Ishikawa (cell line): ENCODE measurements at regions not wholly inside any gene's neighbourhood (a gene's known extent, or its start where the extent isn't known, plus 50 kb on each side); places are given as distances from the start of the nearest gene placed in this dataset.

Experiments used
- CEBPB ChIP-seq: IDR thresholded peaks from 2 replicates; pipeline ENCODE4 v1.6.1; 2012
- CREB1 ChIP-seq: IDR thresholded peaks from 2 replicates; pipeline ENCODE4 v1.6.1; 2012; ENCODE audit warnings: low read depth
- EGR1 ChIP-seq: IDR thresholded peaks from 2 replicates; pipeline ENCODE4 v1.6.1; 2012
- EP300 ChIP-seq: IDR thresholded peaks from 2 replicates; pipeline ENCODE4 v1.6.1; 2012; ENCODE audit warnings: borderline replicate concordance
- FOXM1 ChIP-seq: IDR thresholded peaks from 2 replicates; pipeline ENCODE4 v1.6.1; 2012; ENCODE audit warnings: low read depth, borderline replicate concordance
- NFIC ChIP-seq: IDR thresholded peaks from 2 replicates; pipeline ENCODE4 v1.6.1; 2012
- RAD21 ChIP-seq: IDR thresholded peaks from 2 replicates; pipeline ENCODE4 v1.6.1; 2012; ENCODE audit warnings: low read depth
- TAF1 ChIP-seq: IDR thresholded peaks from 2 replicates; pipeline ENCODE4 v1.6.1; 2012; ENCODE audit warnings: low read depth, mild to moderate bottlenecking
- TCF12 ChIP-seq: IDR thresholded peaks from 2 replicates; pipeline ENCODE4 v1.6.1; 2012; ENCODE audit warnings: low read depth
- USF1 ChIP-seq: IDR thresholded peaks from 2 replicates; pipeline ENCODE4 v1.6.1; 2012
- YY1 ChIP-seq: IDR thresholded peaks from 2 replicates; pipeline ENCODE4 v1.6.1; 2012; ENCODE audit warnings: low read depth
- ZBTB7A ChIP-seq: IDR thresholded peaks from 2 replicates; pipeline ENCODE4 v1.6.1; 2012; ENCODE audit warnings: low read depth
- TF ChIP-seq, protein P1 (sequence below): IDR thresholded peaks from 2 replicates; pipeline ENCODE4 v1.6.1; 2012; ENCODE audit warnings: low read depth, mild to moderate bottlenecking
- TF ChIP-seq, protein P2 (sequence below): IDR thresholded peaks from 2 replicates; pipeline ENCODE4 v1.6.1; 2012

DNA sequence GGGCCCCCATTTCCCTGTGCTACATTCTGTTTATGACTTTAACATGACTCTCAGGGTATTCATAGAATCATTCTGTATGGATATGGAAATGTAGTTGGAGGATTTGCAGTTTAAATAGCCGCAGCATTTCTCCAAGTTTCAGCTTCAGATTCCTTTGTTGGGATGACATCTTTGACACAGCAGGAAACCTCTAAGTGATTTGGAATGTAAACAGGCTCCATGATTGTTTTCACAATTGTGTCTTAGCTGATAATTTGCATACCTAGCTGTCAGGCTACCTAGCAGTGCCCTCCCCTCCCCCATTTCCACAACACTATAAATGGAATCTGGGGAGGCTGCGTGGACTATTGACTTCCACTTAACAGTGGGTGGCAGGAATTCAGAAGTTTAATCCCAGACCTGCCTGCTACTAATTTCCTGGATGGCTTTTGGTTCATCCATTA lies 290.2 kb downstream of the HLX start:
- TF ChIP-seq TAF1 (no peak), EGR1 (no peak), NFIC (no peak), CREB1 (no peak), TCF12 (no peak)
- TF ChIP-seq, protein P1, sequence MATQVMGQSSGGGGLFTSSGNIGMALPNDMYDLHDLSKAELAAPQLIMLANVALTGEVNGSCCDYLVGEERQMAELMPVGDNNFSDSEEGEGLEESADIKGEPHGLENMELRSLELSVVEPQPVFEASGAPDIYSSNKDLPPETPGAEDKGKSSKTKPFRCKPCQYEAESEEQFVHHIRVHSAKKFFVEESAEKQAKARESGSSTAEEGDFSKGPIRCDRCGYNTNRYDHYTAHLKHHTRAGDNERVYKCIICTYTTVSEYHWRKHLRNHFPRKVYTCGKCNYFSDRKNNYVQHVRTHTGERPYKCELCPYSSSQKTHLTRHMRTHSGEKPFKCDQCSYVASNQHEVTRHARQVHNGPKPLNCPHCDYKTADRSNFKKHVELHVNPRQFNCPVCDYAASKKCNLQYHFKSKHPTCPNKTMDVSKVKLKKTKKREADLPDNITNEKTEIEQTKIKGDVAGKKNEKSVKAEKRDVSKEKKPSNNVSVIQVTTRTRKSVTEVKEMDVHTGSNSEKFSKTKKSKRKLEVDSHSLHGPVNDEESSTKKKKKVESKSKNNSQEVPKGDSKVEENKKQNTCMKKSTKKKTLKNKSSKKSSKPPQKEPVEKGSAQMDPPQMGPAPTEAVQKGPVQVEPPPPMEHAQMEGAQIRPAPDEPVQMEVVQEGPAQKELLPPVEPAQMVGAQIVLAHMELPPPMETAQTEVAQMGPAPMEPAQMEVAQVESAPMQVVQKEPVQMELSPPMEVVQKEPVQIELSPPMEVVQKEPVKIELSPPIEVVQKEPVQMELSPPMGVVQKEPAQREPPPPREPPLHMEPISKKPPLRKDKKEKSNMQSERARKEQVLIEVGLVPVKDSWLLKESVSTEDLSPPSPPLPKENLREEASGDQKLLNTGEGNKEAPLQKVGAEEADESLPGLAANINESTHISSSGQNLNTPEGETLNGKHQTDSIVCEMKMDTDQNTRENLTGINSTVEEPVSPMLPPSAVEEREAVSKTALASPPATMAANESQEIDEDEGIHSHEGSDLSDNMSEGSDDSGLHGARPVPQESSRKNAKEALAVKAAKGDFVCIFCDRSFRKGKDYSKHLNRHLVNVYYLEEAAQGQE, result no peak

DNA sequence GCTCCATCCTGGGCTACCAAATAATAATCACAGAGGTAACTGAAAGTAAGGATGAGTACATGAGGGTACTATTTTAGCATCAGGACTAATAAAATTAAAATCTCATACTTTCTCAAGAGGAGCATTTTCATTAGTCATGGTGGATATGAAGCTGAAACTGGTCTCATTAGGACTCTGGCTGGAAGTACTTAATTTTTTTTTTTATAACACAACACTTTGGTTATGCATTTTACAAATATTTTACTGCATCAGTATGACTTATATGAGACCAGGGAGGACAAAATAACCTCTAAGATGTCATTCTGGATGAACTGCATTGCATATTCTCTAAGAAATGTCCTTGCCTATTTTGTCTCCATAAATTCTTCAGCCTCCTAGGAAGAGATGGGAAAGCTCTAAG lies 290.9 kb downstream of the HLX start:
- TF ChIP-seq, protein P2, sequence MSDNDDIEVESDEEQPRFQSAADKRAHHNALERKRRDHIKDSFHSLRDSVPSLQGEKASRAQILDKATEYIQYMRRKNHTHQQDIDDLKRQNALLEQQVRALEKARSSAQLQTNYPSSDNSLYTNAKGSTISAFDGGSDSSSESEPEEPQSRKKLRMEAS, result no peak
- TF ChIP-seq TAF1 (no peak), CREB1 (no peak)

DNA sequence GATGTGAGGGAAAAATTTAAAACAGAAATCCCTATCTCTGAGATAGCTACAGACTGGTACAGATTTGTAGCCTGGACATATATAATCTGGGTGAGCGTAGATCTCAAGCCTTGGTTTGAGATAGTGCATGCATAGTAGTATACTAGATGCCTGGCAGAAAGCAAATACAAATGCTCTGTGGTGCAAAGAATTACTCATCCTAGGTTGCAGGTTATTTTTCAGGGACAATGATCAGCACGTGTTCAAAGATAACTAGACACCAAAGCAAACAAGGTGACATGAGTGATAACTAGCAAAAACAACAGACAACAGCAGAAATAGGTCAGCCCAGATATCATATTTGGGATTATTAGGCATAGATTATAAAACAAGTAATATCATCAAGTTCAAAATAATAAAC lies 292.5 kb downstream of the HLX start:
- TF ChIP-seq TCF12 (no peak), EP300 (no peak), CREB1 (no peak), TAF1 (no peak), EGR1 (no peak), CEBPB (no peak), NFIC (no peak), FOXM1 (no peak), ZBTB7A (no peak), USF1 (no peak)
- TF ChIP-seq, protein P1, result no peak

DNA sequence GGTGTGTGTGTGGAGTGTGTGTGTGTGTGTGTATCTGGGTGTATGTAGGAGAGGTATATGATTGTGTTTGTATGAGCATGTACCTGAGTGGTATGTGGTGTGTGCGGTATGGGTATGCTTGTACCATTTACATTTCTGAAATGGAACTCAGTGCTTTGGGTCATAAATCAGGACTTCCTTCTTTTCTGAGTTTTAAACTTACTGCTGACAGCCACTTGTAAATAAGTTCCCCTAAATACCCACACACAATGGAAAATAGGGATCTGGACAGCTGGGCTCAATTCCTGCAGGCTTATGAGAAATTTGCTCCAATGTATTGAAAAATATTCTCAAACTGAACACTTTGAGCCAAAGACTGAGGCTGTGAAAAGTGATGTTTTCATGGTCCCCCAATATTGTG lies 293.6 kb downstream of the HLX start:
- TF ChIP-seq FOXM1 (no peak), CEBPB (no peak), RAD21 (no peak)

- no peak for TF ChIP-seq TCF12
- TF ChIP-seq, protein P1, result no peak
These were observed 295.2 kb downstream of the HLX start for GRCh38 chr1:221174330-221174993.

DNA sequence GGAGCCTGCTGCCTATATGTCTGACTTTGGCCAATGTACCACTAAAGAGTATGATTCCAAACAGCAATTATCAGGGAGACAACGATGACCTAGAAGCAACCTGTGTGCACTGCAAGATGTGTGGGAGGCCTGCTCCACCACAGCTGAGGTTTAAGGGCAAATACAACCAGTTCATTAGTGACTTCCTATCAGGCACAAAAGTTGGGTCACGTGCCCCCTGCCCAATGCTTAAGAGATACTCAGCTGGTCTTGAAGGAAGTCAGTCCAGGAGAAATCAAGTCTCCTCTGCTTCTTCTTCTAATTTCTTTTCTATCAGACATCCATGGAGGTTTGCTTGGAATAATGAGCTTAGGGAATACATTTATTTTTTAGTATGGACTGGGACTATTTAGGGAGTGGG lies 296.0 kb downstream of the HLX start:
- TF ChIP-seq CREB1, result no peak
- TF ChIP-seq, protein P2, result no peak
- no peak for TF ChIP-seq RAD21
- TF ChIP-seq, protein P1, result no peak
- no peak for TF ChIP-seq YY1
- no peak for TF ChIP-seq USF1
- no peak for TF ChIP-seq CEBPB
- no peak for TF ChIP-seq EP300
- no peak for TF ChIP-seq FOXM1
- TF ChIP-seq ZBTB7A, result no peak
- no peak for TF ChIP-seq NFIC
- TF ChIP-seq EGR1, result no peak
